ENCODE measurements at regions not wholly inside any gene's neighbourhood (a gene's known extent, or its start where the extent isn't known, plus 50 kb on each side); places are given as distances from the start of the nearest gene placed in this dataset.

- H3K18ac ChIP-seq (ENCODE audit: extremely low read depth, low read length), result no peak overlapping the region
- no peaks in the 10 kb centered on the region for H3K23me2 ChIP-seq (ENCODE audit: low read depth, low read length)
- no peak overlapping the region for H3K9ac ChIP-seq (replicated peaks in 1 of 4; ENCODE audit: extremely low read depth in 1 of 4, low read depth in 3 of 4, low read length in 3 of 4)
- H3K9me3 ChIP-seq (ENCODE audit: insufficient read depth in 2 of 2, low read depth in 1 of 2, low read length in 1 of 2), result no peaks in the 10 kb centered on the region
- WGBS, 2 experiments (ENCODE audit: extremely low coverage in 1 of 2, insufficient coverage in 1 of 2, insufficient read length in 1 of 2, insufficient replicate concordance in 2 of 2, low coverage in 1 of 2, low lambda C conversion rate in 2 of 2, missing lambda C conversion rate in 1 of 2), result 95% methylated on average over 6 of the region's 6 CpGs; no CpG with 5 or more reads in 1 of the 2 experiments
- no peak overlapping the region for H4K8ac ChIP-seq (ENCODE audit: extremely low read depth, insufficient read depth, low read length)
- ChIA-PET CTCF (ENCODE audit: partially characterized antibody) (no interaction called here), POLR2A (ENCODE audit: partially characterized antibody) (interaction anchor here (0.6 kb wide), 1 partner anchor 57 kb away, joined by 3 read pairs; no protein-coding TSS in a partner anchor)
- H3K27ac ChIP-seq (ENCODE audit: low read depth, low read length), result no peak overlapping the region
- no peak overlapping the region for H2BK20ac ChIP-seq (ENCODE audit: low read length)
- H2BK5ac ChIP-seq (ENCODE audit: low read depth, low read length), result no peak overlapping the region
- no peak overlapping the region for H3K4me2 ChIP-seq (ENCODE audit: insufficient read depth in 1 of 2, low read depth in 2 of 2, low read length in 2 of 2)
- no peaks in the 10 kb centered on the region for H3K79me1 ChIP-seq (ENCODE audit: low read depth, low read length)
- H2AK5ac ChIP-seq (ENCODE audit: low read depth, low read length), result no peak overlapping the region
- no peak overlapping the region for H3K56ac ChIP-seq (replicated peaks; ENCODE audit: insufficient read length, low read depth, low read length)
- no peak overlapping the region for H3K4ac ChIP-seq (replicated peaks; ENCODE audit: insufficient read length, low read depth, low read length)
- no peak overlapping the region for H2BK120ac ChIP-seq (replicated peaks; ENCODE audit: low read depth, low read length)
- H3K4me1 ChIP-seq (replicated peaks in 1 of 4; ENCODE audit: control insufficient read depth in 3 of 4, insufficient read depth in 4 of 4, low read length in 3 of 4), result no peaks in the 10 kb centered on the region
- no peak overlapping the region for H2AFZ ChIP-seq (ENCODE audit: low read length)
- no peak overlapping the region for H2BK12ac ChIP-seq (ENCODE audit: low read depth, low read length)
- no peaks in the 10 kb centered on the region for H3K36me3 ChIP-seq (ENCODE audit: control insufficient read depth in 2 of 4, insufficient read depth in 4 of 4, low read length in 3 of 4)
- no peak for FAIRE-seq
- no peaks in the 10 kb centered on the region for H4K20me1 ChIP-seq (replicated peaks in 1 of 2; ENCODE audit: control insufficient read depth in 1 of 2, insufficient read depth in 2 of 2, low read length in 2 of 2)
- DNase-seq (ENCODE audit: low read depth in 1 of 2, low spot score in 2 of 2), result no peak
- H4K5ac ChIP-seq (ENCODE audit: insufficient read length, low read depth, low read length), result no peak overlapping the region
- TF ChIP-seq ASH2L (IDR thresholded peaks at IDR 0.05; ENCODE audit: low read length), result no peak
- no peak for TF ChIP-seq KDM1A (IDR thresholded peaks at IDR 0.05; ENCODE audit: borderline replicate concordance, low read length)
- no peak for TF ChIP-seq CREB1 (IDR thresholded peaks at IDR 0.05)
- no peak for TF ChIP-seq MAFK (IDR thresholded peaks at IDR 0.05; ENCODE audit: low read depth, low read length)
- TF ChIP-seq SRF (IDR thresholded peaks at IDR 0.05; ENCODE audit: low read depth, low read length), result no peak
- TF ChIP-seq CTBP2 (IDR thresholded peaks at IDR 0.05; ENCODE audit: borderline replicate concordance, insufficient read depth, insufficient read length, low read length), result no peak
- TF ChIP-seq EZH2 (IDR thresholded peaks at IDR 0.05; ENCODE audit: low read depth, low read length, severe bottlenecking), result no peak
- no peak for TF ChIP-seq ATF2 (IDR thresholded peaks at IDR 0.05; ENCODE audit: low read length)
- H4K91ac ChIP-seq (replicated peaks; ENCODE audit: insufficient read length, low read length), result no peak overlapping the region
- no peak overlapping the region for H2BK15ac ChIP-seq (ENCODE audit: low read length)
- no peaks in the 10 kb centered on the region for H3K27me3 ChIP-seq (replicated peaks in 1 of 4; ENCODE audit: control insufficient read depth in 3 of 4, extremely low read depth in 1 of 4, insufficient read depth in 3 of 4, low read length in 3 of 4)
- H3K79me2 ChIP-seq (ENCODE audit: control insufficient read depth in 1 of 2, insufficient read depth in 2 of 2, low read length in 2 of 2), result no peaks in the 10 kb centered on the region
- no peak overlapping the region for H3K4me3 ChIP-seq (ENCODE audit: extremely low read depth in 1 of 4, insufficient read depth in 2 of 4, low read depth in 3 of 4, low read length in 4 of 4)
- no peak overlapping the region for H3K14ac ChIP-seq (ENCODE audit: insufficient read length)
- peak overlapping the region; percentile 47 for H3K23ac ChIP-seq (ENCODE audit: insufficient read length)
Measured at GRCh38 chr17:54482843-54483242, 417.8 kb upstream of the TOM1L1 start.
